ENCODE measurements at regions not wholly inside any gene's neighbourhood (a gene's known extent, or its start where the extent isn't known, plus 50 kb on each side); places are given as distances from the start of the nearest gene placed in this dataset.

- H3K9me3 Mint-ChIP-seq: no peaks in the 10 kb centered on the region
- TF ChIP-seq CTCF (IDR thresholded peaks at IDR 0.05): no peak
- intact Hi-C loops (cut with micrococcal nuclease): no loop called here
- peaks cover under 1 to 13% of the 10 kb centered on the region in 2 donors for H3K27me3 Mint-ChIP-seq (ENCODE audit: low read depth in 2 of 2)
- WGBS (ENCODE audit: insufficient coverage): 81% methylated on average over 14 of the region's 15 CpGs
- no peak overlapping the region for H3K27ac Mint-ChIP-seq
- no peaks in the 10 kb centered on the region for H3K36me3 Mint-ChIP-seq
- no peak overlapping the region for H3K27ac ChIP-seq (ENCODE audit: low read length)
- ATAC-seq (no peak), DNase-seq (no peak)
- H3K4me3 ChIP-seq (ENCODE audit: low read length): no peak overlapping the region
- no peaks in the 10 kb centered on the region for H3K9me3 ChIP-seq (ENCODE audit: control insufficient read depth, insufficient read depth, low read length)
- no peaks in the 10 kb centered on the region for H3K36me3 ChIP-seq (ENCODE audit: control insufficient read depth, insufficient read depth, low read length)
- no peaks in the 10 kb centered on the region for H3K27me3 ChIP-seq (ENCODE audit: control insufficient read depth, insufficient read depth, low read length)
- no peak overlapping the region for H3K4me3 Mint-ChIP-seq
- H3K4me1 Mint-ChIP-seq: no peaks in the 10 kb centered on the region
- H3K4me1 ChIP-seq (ENCODE audit: control insufficient read depth, insufficient read depth, low read length): no peaks in the 10 kb centered on the region
Observed at GRCh38 chr11:33633251-33634003, 67.2 kb downstream of the C11orf91 start.

GRCh38 chr11:33631749-33632091 lies 68.9 kb downstream of the C11orf91 start:
- Mint-ChIP-seq H3K4me3 (no peak overlapping the region), H3K36me3 (no peaks in the 10 kb centered on the region), H3K27me3 (ENCODE audit: low read depth in 2 of 2) (peaks cover 0 to 5% of the 10 kb centered on the region in 2 donors), H3K4me1 (no peaks in the 10 kb centered on the region), H3K27ac (no peak overlapping the region), H3K9me3 (no peaks in the 10 kb centered on the region)
- ATAC-seq (no peak), DNase-seq (no peak)
- Histone ChIP-seq H3K4me3 (ENCODE audit: low read length) (no peak overlapping the region), H3K4me1 (ENCODE audit: control insufficient read depth, insufficient read depth, low read length) (no peaks in the 10 kb centered on the region), H3K9me3 (ENCODE audit: control insufficient read depth, insufficient read depth, low read length) (no peaks in the 10 kb centered on the region), H3K27me3 (ENCODE audit: control insufficient read depth, insufficient read depth, low read length) (no peaks in the 10 kb centered on the region), H3K27ac (ENCODE audit: low read length) (no peak overlapping the region), H3K36me3 (ENCODE audit: control insufficient read depth, insufficient read depth, low read length) (no peaks in the 10 kb centered on the region)
- no peak for TF ChIP-seq CTCF (IDR thresholded peaks at IDR 0.05)
- intact Hi-C loops (cut with micrococcal nuclease): no loop called here
- 79% methylated on average over 5 of the region's 5 CpGs for WGBS (ENCODE audit: insufficient coverage)

DNA sequence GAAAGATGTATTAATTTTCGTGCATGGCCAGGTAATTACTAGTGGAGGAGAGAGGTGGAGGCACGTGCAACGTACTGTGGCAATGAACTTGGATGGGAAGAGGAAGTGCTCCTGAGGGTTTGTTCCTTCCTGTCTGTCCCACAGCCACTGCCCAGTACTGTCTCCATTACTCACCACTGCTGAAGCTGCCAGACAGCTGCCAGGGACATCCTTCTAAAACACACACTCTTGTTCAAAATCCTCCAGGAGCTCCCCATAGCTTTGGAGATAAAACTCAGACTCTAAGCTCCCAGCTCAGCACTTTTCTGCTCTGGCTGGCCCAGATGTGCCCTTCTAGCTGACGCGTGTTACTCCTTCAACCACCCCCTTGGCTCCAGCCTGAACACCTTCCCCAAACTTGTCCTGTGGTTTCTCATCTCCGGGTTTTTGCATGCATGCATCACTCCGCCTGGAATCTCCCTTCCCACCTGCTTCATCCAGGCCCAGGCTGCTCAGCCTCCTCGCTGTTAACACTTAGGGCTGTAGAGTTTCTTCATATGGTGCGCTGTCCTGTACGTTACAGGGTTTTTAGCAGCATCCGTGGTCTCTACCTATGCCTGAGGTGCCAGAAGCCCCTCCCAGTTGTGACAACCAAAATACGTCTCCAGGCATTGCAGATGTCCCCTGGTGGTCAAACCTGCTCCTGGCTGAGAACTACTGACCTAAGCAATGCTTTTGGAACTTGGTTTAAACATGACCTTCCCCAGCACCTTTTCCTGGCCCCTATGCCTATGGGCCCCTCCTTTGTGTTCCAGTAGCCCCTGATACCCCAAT lies 69.5 kb downstream of the C11orf91 start:
- no peaks in the 10 kb centered on the region for H3K36me3 ChIP-seq (ENCODE audit: control insufficient read depth, insufficient read depth, low read length)

More for the DNA sequence above, 69.5 kb downstream of the C11orf91 start:
- no peak overlapping the region for H3K27ac ChIP-seq (ENCODE audit: low read length)
- 81% methylated on average over 12 of the region's 12 CpGs for WGBS (ENCODE audit: insufficient coverage)
- intact Hi-C loops (cut with micrococcal nuclease): no loop called here
- Mint-ChIP-seq H3K4me1 (no peaks in the 10 kb centered on the region), H3K27ac (no peak overlapping the region), H3K4me3 (no peak overlapping the region), H3K27me3 (ENCODE audit: low read depth in 2 of 2) (peaks cover 0 to 5% of the 10 kb centered on the region in 2 donors), H3K9me3 (no peaks in the 10 kb centered on the region), H3K36me3 (no peaks in the 10 kb centered on the region)
- TF ChIP-seq CTCF (IDR thresholded peaks at IDR 0.05): no peak
- no peaks in the 10 kb centered on the region for H3K9me3 ChIP-seq (ENCODE audit: control insufficient read depth, insufficient read depth, low read length)
- no peak for DNase-seq
- no peak overlapping the region for H3K4me3 ChIP-seq (ENCODE audit: low read length)
- H3K27me3 ChIP-seq (ENCODE audit: control insufficient read depth, insufficient read depth, low read length): no peaks in the 10 kb centered on the region
- ATAC-seq: no peak
- H3K4me1 ChIP-seq (ENCODE audit: control insufficient read depth, insufficient read depth, low read length): no peaks in the 10 kb centered on the region

Data from natural killer cell (primary cell).